NCI-H345 treated with DMSO at 0.1 percent for 48 hours (cell line): ENCODE measurements at regions not wholly inside any gene's neighbourhood (a gene's known extent, or its start where the extent isn't known, plus 50 kb on each side); places are given as distances from the start of the nearest gene placed in this dataset.
"Not testable (repeated sequence)": the region's sequence is repeated elsewhere in the genome, so short reads cannot be mapped to it uniquely, and the experiment has no call there.

Experiments
- DNase-seq: peaks from one replicate; lab custom pipeline; 2025; ENCODE audit not compliant: unreplicated experiment; lab: John Stamatoyannopoulos, UW

DNA sequence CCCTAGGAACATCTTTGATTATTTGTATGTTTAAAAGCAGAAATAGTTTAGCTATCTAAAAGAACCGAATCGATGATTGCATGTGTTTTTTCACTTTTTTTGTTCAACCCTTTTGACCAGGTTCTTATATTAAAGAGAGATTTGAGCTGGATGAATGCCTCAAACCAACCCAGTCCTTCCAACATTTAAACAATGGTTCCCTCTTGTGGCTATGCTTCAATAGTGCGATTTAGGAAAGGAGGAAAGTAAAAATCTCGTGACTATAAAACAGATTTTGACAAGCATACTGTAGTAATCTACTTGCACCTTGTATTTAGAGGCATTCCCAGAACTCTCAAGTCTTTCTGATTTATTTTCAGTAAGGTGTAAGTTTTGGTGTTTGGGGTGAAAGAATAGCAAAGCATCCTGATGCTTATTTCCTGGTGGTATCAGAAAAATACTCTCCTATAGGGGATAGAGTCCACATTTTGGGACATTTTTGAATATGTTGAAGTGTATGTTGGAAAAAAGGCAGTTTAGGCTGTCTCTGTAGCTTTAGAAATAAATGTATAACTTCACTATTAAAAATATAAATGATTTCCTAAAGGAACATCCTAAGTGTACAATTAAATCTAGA, 159.6 kb upstream of the KCNH8 start:
- peak; percentile 43 for DNase-seq

DNA sequence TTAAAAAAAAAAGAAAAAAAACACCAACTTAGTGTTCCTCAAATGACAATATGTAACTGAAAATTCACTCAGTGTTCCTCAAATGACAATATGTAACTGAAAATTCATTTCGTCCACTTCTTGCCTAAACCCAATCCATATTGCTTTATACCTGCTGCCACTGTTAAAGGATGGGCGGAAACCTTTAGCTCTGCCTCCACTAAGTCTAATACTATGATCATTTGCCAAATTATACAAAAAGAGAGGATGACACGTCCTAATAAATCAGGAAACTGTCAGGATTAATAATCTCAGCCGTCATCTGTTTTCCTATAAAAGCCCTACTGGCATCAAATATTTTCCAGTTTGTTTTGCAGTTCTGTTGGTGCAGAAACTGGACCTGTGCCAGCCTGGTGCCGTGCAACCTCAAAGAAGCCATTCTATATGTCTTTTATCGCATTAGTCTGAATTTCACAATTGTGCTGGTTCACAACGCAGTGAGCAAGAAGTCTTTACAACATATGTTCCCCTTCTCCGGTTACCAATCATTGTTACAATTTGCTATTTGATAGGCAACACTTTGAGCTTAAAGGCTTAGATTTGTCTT, 160.4 kb upstream of the KCNH8 start:
- DNase-seq, result peak; percentile 1

DNA sequence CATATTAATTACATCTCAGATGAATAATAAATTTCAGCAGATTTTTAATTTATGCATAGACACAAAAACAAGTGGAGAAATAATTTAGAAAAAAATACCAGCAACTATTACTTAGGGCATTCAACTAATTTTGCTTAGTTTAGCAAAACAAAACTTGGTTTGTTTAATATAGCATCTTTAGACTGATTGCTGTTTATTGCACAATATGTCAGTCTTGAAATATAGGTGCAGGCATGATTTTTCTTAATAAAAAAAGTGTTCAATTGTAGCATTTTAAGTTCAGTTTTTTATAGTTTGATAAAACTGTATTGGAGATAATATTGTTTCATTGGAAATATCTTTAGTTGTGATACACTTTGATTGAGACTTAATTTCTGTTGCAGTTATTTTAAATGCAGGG, 161.2 kb upstream of the KCNH8 start:
- no peak for DNase-seq

DNA sequence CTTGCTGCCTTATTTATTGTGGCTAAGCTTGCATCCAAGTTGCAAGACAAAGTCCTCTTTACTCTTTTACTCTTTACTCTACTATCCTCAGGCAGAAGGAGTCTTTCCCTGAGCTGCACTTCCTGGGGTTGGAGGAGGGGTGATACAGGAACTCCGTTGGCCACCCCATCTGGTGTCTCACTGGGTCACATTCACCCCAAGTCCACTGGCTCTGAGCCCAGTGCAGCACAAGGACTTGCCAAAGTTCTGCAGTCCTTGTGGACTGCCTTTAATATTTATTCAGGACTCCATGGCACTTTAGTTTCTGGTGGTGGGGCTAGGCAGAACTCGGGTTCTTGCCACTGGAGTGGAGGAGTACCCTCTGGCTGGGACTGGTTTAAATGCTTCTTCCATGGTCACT, 165.4 kb upstream of the KCNH8 start:
- DNase-seq, result no peak

DNA sequence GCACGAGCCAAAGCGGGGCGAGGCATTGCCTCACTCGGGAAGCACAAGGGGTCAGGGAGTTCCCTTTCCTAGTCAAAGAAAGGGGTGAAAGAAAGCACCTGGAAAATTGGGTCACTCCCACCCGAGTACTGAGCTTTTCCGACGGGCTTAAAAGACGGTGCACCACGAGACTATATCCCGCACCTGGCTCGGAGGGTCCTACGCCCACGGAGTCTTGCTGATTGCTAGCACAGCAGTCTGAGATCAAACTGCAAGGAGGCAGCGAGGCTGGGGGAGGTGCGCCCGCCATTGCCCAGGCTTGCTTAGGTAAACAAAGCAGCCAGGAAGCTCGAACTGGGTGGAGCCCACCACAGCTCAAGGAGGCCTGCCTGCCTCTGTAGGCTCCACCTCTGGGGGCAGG, 172.2 kb upstream of the KCNH8 start:
- not testable (repeated sequence) for DNase-seq

DNA sequence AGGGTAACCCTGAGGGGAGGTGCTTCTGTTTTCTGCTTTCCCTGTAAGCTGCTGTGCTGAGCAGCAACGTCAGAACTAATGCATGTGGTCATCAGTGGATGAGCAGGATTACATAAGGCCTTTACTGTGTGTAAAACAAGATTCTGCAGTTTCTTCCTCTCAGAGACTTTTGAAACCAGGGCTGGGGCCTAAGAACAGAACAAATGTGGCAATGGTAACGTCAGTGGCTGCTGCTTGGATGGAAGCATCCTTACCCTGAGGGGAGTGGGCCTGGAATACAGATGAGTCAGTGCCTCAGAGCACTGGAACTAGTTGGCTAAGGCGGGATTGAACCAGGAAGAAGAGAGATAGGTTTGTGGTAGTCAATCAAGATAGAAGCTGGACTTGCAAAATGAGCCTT, 180.2 kb upstream of the KCNH8 start:
- DNase-seq, result no peak

DNA sequence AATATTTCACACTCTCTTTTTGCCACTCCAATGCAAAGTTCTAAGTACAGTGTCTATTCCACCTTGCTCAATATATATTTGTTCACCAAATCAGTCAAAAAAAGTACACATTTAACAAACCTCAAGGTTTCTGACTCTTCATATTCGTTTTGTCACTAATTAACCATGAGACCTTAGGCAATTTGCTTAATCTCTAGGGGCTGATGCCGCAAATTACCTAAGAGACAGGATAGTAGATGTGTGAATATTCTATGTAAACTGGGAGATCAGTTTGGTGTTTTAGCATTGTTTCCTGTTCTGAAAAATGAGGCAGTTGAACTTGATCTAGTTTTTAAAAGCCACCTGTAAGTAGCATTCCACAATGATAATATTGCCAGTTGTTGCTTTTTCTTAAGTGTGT, 182.5 kb upstream of the KCNH8 start:
- DNase-seq, result no peak

DNA sequence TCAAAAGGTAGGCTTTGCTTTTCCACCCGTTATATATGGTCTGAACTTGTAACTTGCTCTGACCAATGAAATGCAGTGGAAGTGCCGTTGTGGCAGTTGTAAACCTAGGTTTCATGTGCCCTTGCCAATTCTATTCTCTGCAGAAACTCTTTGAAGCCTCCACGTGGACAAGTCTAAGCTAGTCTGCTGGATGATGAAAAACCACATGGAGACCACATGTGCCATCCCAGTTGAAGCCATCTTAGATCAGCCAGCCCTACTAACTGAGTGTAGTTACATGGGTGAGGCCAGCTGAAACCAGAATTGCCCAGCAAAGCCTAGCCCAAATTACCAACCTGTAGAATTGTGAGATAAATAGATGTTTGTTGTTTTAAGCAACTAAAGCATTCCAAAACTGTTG, 183.7 kb upstream of the KCNH8 start:
- no peak for DNase-seq

DNA sequence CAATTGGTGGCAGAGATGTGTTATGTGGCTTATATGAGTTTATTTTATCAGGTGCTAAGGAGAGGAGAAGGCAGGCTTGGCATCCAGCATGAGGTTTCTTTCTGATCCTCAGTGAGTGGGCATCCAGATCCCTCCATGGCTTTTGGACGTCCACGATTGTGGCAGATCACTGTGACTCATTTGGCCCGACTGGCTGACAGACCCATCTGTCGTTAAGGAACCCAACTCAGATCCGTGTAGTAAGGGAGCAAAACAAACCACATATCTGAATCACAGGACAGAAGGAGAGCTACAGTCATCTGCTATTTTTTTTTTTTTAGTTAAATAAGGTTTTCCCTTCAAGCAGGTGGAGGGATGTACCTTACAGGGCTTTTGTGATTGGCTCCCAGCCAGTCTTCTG, 197.0 kb upstream of the KCNH8 start:
- no peak for DNase-seq

DNA sequence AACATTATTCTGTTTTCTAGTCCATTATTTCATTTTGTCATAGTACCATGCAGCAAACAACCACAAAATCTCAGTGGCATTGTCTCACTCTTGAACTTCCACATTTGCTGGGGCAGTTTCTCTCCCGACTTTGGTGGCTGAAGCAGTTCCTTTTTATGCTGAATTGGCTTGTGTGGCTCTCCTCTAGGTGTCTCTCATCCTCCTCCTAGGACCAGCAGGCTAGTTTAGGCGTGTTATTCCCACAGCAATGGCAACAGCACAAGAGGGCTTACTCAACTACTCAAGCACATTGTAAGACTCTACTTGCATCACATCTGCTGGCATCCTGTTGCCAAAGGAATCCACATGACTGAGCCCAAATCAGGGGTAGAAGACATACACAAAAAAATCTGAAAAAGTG, 201.8 kb upstream of the KCNH8 start:
- no peak for DNase-seq

DNA sequence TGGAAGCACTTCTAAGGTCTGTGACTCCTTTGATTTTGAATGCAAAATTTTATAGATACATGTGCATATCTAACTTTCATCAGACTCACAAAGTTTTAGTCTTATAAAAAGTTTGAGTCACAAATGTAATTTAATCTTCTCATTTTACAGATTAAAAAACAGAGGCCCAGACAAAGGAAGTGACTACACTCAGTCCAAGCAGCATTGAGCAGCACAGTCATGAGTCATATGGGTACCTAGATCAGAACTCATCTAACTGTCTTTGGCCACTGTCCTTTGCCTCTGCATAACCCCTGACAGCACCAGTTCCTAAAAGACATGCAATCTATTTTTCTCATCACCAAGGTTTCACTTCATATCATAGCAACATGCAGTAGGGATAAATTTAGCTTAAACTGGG, 210.7 kb upstream of the KCNH8 start:
- no peak for DNase-seq

DNA sequence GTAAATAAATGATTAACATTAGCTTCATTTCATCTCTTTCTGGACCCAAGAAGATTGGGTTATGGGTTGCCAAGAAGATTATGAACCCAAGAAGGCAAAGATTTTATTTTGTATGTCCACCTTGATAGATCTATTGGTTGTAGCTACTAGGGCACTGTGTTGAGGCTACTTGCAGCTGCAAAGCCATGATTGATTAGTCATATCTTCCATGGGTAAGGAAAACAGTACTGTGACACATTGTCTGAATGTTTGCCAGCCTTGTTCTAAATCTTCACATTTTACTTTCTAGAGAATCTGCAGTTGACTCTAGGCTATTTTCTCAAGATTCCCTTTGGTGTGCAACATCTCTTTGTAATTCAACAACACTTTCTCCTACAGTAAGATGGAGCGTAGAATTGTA, 229.2 kb upstream of the KCNH8 start:
- DNase-seq, result no peak

DNA sequence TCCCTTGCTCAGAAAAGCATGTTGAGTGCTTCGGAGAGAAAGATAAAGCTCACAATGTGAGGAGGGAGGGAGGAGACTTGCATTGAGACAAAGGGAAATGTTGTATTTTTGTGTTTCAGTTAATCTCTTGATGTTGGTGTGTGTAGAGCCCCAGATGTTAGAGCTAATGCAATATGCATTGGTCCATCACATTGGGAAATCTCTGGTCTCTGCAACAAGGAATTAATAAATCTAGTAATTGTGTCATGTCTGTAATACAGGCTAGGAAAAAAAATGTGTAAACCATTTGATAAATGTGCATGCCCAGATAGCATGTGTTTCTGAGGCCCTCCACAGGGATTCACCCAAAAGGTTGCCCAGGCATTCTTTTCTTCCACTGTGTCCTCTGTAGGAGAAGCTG, 230.4 kb upstream of the KCNH8 start:
- no peak for DNase-seq

DNA sequence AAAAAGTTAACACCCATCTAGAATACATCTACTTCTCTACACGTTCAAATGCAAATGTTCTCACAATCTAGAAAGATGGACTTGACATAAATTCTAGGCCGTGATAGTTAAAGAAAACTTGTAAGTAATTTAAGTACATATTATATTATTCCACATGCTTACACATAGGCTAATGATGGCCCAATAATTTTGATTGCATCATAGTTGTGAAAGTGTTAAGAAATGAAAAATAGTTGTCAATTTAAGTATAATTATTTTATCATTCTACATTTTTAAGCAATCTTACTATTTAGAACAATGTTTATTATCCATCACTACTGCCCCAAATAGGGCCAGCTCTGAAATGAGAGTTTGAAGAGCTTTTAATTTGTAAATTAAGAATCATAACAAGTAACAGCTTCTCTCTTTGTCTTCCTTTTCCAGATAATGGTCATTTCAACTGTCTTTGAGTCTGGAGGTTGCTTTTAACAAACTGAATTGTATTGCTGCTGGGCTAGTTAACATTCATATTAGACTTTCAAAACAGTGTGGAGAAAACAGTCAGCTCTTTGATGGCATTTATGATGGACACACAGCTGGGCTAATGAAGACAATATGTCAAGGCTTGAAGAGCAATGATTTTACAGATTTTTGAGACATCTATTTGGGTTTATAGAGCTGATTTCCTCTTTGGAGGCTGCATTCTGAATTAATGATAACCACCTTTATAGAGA, 246.1 kb upstream of the KCNH8 start:
- DNase-seq, result no peak

DNA sequence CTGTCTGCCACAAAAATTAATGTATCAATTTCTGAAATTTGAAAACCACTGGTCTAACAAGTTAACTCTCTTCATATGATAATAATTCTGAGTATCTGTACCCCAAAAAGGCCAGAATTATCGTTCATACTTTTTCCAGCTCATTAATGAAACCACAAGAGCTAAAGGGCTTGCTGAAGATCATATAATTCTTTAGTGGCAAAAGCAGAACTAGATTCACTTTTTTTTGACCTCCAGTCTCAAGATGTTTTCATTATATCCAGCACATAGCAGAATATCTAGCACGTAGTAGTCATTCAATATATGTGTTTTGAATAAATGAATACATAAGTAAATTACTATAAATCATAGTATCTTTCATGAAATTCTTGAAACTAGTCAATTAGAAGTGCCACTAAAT, 246.7 kb upstream of the KCNH8 start:
- no peak for DNase-seq

DNA sequence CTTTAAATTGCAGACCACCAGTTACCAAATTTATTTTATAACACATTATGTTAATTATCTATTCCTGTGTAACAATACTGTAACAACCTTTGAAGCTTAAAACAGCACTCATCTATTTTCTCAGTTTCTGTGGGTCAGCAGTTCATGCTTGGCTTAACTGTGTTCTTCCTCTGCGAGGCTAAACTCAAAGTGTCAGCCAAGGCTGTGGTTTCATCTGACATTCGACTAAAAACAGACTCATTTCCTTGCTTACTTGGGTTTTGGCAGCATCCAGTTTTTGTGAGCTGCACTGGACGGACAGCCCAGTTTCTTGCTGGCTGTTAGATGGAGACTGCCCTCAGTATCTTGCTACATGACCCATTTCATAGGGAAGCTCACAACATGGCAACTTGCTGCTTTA, 247.3 kb upstream of the KCNH8 start:
- DNase-seq, result no peak

DNA sequence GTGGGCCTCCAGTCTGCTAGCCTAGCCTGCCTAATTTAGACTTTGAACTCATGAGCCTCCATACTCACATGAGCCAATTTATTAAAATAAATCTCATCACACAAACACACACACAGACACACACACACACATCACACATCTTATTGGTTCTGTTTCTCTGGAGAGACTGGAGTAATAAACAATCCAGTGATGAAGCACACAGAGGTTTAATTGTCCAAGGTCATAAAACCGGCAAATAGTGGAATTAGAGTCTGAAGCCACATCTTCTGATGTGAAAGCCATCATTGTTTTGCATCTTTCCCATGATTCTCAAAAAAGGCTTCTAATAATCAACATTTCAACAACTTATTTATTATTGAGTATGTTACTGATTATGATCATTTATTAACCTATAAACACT, 249.4 kb upstream of the KCNH8 start:
- no peak for DNase-seq

DNA sequence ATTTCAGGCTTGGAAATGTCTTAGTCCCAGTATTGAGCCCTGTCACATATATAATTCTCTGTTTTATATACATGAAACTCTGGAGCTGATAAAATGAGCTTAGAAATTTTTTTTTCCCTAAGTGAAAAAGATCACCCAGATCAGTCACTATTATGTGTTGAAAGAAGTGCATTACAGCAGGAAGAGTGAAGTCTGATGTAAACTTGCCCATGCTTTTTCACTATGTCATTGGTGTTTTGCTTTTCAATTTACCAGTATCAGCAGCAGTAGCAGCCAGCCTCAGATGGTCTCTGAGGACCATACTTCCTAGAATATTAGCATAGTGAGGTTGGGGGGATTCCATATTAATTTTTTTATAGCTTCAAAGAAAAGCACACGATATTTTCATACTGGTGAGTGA, 255.6 kb upstream of the KCNH8 start:
- no peak for DNase-seq

DNA sequence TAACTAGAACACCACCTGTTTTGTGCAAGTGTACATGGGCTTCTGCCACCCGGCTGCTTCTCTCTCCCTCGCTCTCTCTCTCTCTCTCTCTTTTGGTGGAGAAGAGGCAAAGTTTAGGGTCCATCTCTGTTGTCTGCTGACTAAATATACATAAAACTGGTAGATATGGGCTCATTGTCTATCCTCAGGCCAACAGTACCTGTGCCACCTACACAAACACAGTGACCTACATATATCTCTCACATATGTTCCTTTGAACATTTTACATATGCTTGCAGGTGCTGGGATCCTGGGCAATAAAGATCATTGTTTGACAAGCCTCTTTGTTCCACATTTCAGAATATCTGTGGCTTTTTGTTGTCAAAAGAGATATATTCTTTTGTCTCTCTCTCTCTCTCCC, 256.3 kb upstream of the KCNH8 start:
- no peak for DNase-seq

DNA sequence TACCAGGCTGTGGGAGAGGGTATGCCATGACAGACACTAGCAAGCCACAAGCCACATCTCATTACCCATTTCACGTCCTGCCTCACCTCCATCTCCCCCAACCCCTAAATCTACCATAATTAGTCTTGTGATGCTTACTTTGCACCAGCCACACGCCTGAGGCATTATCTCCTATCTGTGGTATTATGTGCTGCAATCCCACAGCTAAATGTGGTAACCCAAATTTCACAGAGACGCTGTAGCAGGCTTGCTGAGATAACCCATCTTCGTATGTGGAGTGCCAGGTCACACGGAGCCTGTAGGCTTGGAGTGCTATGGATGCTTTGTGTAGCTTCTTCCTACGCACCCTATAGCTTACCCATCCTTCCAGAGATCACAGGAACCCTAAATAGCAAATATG, 256.7 kb upstream of the KCNH8 start:
- DNase-seq, result no peak

DNA sequence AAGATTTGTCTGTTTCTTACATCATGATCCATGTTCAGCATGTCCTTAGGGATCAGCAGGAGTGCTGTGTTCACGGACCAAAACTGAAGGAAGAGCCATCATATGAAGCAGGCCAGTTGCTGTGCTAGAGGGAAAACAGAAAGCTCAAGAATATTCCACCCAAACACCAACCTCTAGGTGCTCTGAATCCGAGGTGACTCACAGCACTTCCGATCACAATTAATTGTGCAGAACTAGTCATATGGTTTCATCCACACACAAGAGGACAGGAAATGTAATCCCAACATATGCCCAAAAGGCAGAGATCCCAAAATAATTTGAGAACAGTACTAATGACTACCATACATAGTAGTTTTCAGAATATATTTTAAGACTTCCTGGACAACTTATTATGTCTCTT, 257.9 kb upstream of the KCNH8 start:
- no peak for DNase-seq

DNA sequence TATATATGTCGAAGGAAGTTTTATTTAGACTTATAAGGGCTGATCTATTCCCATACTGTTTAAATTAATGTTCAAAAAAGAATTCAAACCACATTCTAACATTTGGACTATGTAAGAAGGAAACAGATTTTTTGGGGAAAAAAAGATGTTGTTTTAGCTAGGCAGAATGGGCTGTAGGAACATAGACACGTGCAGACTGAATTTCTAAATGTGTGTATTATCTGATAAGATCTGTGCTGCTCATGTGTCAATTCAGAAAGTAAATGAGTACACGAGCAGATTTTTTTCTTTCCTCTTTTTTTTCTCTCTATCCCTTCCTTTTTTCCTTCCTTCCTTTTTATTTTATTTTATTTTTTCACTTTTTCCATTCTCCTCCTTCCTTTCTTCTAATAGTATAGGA, 259.5 kb upstream of the KCNH8 start:
- DNase-seq, result no peak

DNA sequence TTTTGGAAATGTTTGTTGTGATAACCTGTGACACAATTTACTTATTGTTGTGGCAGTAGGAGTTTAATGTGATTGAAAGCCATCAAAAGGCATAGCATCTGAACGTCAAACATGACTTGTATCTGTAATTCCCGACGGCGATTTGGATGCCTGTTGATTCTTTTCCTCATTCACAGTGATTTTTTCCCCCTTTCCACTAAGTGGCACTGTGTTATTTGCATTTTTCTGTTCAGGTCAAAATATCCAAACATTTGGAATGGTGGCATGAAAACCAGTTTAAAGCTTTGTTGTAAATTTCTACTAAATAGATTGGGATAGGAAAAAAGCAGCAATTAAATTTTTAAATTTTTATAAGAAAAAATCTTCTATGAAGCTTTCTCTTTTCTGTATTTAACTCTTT, 259.9 kb upstream of the KCNH8 start:
- DNase-seq, result no peak
